SU-DHL-6 (cell line): ENCODE measurements at regions not wholly inside any gene's neighbourhood (a gene's known extent, or its start where the extent isn't known, plus 50 kb on each side); places are given as distances from the start of the nearest gene placed in this dataset.

Experiments
- H2AFZ ChIP-seq: fragments of 200-600 bp; sonication (generic); 2 replicates; pipeline ENCODE4 v1.6.1; 2014; ENCODE audit warnings: low read depth, mild to moderate bottlenecking, moderate library complexity, mixed read lengths, antibody characterized with exemption, low read length; ENCODE audit not compliant: severe bottlenecking
- H3F3A ChIP-seq: fragments of 200-600 bp; shearing (Covaris generic); 2 replicates; pipeline ENCODE4 v1.6.0; 2016; ENCODE audit warnings: antibody characterized with exemption, mild to moderate bottlenecking; ENCODE audit not compliant: insufficient read depth
- H3K27ac ChIP-seq: fragments of 200-600 bp; sonication (generic); 2 replicates; pipeline ENCODE4 v1.5.1; 2016; ENCODE audit warnings: low read depth, mild to moderate bottlenecking, low read length, moderate library complexity, mixed read lengths
- H3K27me3 ChIP-seq: fragments of 200-600 bp; sonication (generic), shearing (Covaris generic); 2 replicates; pipeline ENCODE4 v1.6.0; 2014; ENCODE audit warnings: mild to moderate bottlenecking, low read length
- H3K36me3 ChIP-seq: fragments of 200-600 bp; sonication (generic); 2 replicates; pipeline ENCODE4 v1.6.1; 2014; ENCODE audit warnings: mild to moderate bottlenecking, low read length, mixed read lengths
- H3K4me2 ChIP-seq: fragments of 300-600, 200-600 bp; shearing (Covaris generic), sonication (generic); 2 replicates; pipeline ENCODE4 v1.6.0; 2014; ENCODE audit warnings: low read length, low read depth, mild to moderate bottlenecking; ENCODE audit not compliant: poor library complexity, severe bottlenecking
- H3K4me3 ChIP-seq: fragments of 200-600 bp; sonication (generic); 2 replicates; pipeline ENCODE4 v1.5.1; 2014; ENCODE audit warnings: antibody characterized with exemption, low read length, mild to moderate bottlenecking, mixed read lengths; ENCODE audit not compliant: insufficient read depth, poor library complexity, severe bottlenecking
- H3K79me2 ChIP-seq: fragments of 200-600 bp; sonication (generic); 2 replicates; pipeline ENCODE4 v1.6.1; 2014; ENCODE audit warnings: mild to moderate bottlenecking, low read length, moderate library complexity; ENCODE audit not compliant: insufficient read depth
- H3K9ac ChIP-seq: fragments of 200-600 bp; sonication (generic); 2 replicates; pipeline ENCODE4 v1.7.0; 2014; ENCODE audit warnings: mild to moderate bottlenecking, low read length
- H3K9me2 ChIP-seq: fragments of 200-600 bp; sonication (generic); replicated peaks from 2 replicates; pipeline ENCODE4 v1.6.1; 2014; ENCODE audit warnings: low read length; ENCODE audit not compliant: insufficient read depth
- H3K9me3 ChIP-seq: fragments of 200-600 bp; sonication (generic); 2 replicates; pipeline ENCODE4 v1.6.1; 2014; ENCODE audit warnings: low read length, mixed read lengths; ENCODE audit not compliant: insufficient read depth
- H4K20me1 ChIP-seq: fragments of 200-600 bp; sonication (generic); 2 replicates; pipeline ENCODE4 v1.6.1; 2014; ENCODE audit warnings: low read depth, mild to moderate bottlenecking, antibody characterized with exemption, low read length, moderate library complexity, mixed read lengths
- CTCF ChIP-seq: fragments of 200-600 bp; sonication (generic); IDR thresholded peaks from one replicate; pipeline ENCODE4 v1.5.1; 2017; ENCODE audit warnings: antibody characterized with exemption, mild to moderate bottlenecking, low read length, moderate library complexity; ENCODE audit not compliant: insufficient read depth, poor library complexity, severe bottlenecking
- EZH2phosphoT487 ChIP-seq: fragments of 200-600 bp; sonication (generic), shearing (Covaris generic); conservative IDR thresholded peaks from 2 replicates; pipeline ENCODE4 v1.6.1; 2018; ENCODE audit warnings: mild to moderate bottlenecking, antibody characterized with exemption, low read length, moderate library complexity, mixed read lengths

- H3K27me3 ChIP-seq, result no peaks in the 10 kb centered on the region
- no peak overlapping the region for H3K4me2 ChIP-seq
- TF ChIP-seq CTCF (no peak), EZH2phosphoT487 (no peak)
- no peaks in the 10 kb centered on the region for H3K9me3 ChIP-seq
- H4K20me1 ChIP-seq, result no peaks in the 10 kb centered on the region
- H3K36me3 ChIP-seq, result no peaks in the 10 kb centered on the region
- H3K9ac ChIP-seq, result no peak overlapping the region
- no peaks in the 10 kb centered on the region for H3K79me2 ChIP-seq
- no peaks in the 10 kb centered on the region for H3K9me2 ChIP-seq
- no peaks in the 10 kb centered on the region for H3F3A ChIP-seq
- H3K4me3 ChIP-seq, result no peak overlapping the region
- H3K27ac ChIP-seq, result no peak overlapping the region
- H2AFZ ChIP-seq, result no peak overlapping the region
These were observed 192.9 kb upstream of the FZD8 start for GRCh38 chr10:35834877-35835494.

DNA sequence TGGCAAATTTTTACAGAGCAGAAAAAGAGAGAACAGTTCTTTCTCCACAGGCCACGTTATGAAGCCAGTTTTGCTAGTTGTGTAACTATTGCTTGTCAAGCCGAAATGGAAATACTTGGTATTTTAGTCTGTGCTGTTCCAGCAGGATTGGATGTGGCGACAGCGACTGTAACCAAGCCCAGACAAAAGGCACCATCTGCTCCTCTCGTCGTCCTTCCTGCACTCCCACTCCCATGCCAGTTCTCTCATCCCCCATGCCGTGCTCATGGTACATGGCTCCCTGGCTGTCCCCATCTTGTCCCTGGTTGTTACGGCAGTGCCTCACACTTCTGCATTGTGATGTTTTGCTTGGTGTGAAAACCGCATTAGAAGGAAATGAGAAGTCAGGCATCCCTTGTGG, 185.7 kb upstream of the FZD8 start:
- H3K79me2 ChIP-seq, result no peaks in the 10 kb centered on the region
- H3K9me3 ChIP-seq, result no peaks in the 10 kb centered on the region
- H3K36me3 ChIP-seq, result no peaks in the 10 kb centered on the region
- no peak overlapping the region for H2AFZ ChIP-seq
- no peak for TF ChIP-seq CTCF
- TF ChIP-seq EZH2phosphoT487, result no peak
- no peaks in the 10 kb centered on the region for H4K20me1 ChIP-seq
- H3K27me3 ChIP-seq, result no peaks in the 10 kb centered on the region
- H3K4me2 ChIP-seq, result no peak overlapping the region
- no peaks in the 10 kb centered on the region for H3F3A ChIP-seq
- no peak overlapping the region for H3K27ac ChIP-seq
- H3K4me3 ChIP-seq, result no peak overlapping the region
- no peaks in the 10 kb centered on the region for H3K9me2 ChIP-seq
- no peak overlapping the region for H3K9ac ChIP-seq

GRCh38 chr10:35824704-35825103, 182.6 kb upstream of the FZD8 start:
- Histone ChIP-seq H3K9ac (no peak overlapping the region), H2AFZ (no peak overlapping the region), H3K9me2 (no peaks in the 10 kb centered on the region), H3K36me3 (no peaks in the 10 kb centered on the region), H3K4me2 (no peak overlapping the region), H3K27me3 (no peaks in the 10 kb centered on the region), H3K27ac (no peak overlapping the region), H3F3A (no peaks in the 10 kb centered on the region), H3K9me3 (no peaks in the 10 kb centered on the region), H4K20me1 (no peaks in the 10 kb centered on the region), H3K79me2 (no peaks in the 10 kb centered on the region), H3K4me3 (no peak overlapping the region)
- no peak for TF ChIP-seq CTCF
- no peak for TF ChIP-seq EZH2phosphoT487
